ENCODE measurements at regions not wholly inside any gene's neighbourhood (a gene's known extent, or its start where the extent isn't known, plus 50 kb on each side); places are given as distances from the start of the nearest gene placed in this dataset.

DNA sequence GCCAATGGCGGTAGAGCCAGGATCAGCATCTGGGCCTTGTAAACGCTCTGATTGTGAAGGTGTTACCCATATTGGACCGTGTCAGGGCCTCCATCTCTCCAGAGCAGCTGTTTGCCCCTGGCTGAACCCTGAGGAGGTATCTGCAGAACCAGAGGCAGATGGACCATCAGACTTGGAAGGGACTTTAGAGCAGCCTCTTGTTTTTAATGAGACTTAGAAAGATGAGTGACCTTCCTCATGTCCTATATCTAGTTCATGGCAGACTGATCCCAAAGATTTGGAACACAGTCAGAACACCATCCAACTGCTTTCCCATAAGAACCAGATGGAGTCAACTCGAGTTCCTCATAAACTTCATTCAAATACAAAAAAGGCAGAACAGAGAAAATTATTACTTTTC, 135.1 kb upstream of the MSX1 start:
- Histone ChIP-seq H3K4me3 (ENCODE audit: low read length) (no peak overlapping the region), H3K27ac (ENCODE audit: low read length) (no peak overlapping the region), H3K4me1 (ENCODE audit: control insufficient read depth, insufficient read depth, low read length) (no peaks in the 10 kb centered on the region), H3K9me3 (ENCODE audit: control insufficient read depth, low read depth, low read length) (peaks cover 7% of the 10 kb centered on the region), H3K27me3 (ENCODE audit: control insufficient read depth, insufficient read depth, low read length) (no peaks in the 10 kb centered on the region), H3K36me3 (ENCODE audit: control insufficient read depth, insufficient read depth, low read length) (no peaks in the 10 kb centered on the region)
- no CpG with 5 or more reads among the region's 4 CpGs for WGBS (ENCODE audit: insufficient coverage, low lambda C conversion rate)
- DNase-seq = no peak

GRCh38 chr4:4721636-4722035, 137.8 kb upstream of the MSX1 start:
- Histone ChIP-seq H3K36me3 (ENCODE audit: control insufficient read depth, insufficient read depth, low read length) (no peaks in the 10 kb centered on the region), H3K4me3 (ENCODE audit: low read length) (no peak overlapping the region), H3K27me3 (ENCODE audit: control insufficient read depth, insufficient read depth, low read length) (no peaks in the 10 kb centered on the region), H3K4me1 (ENCODE audit: control insufficient read depth, insufficient read depth, low read length) (no peaks in the 10 kb centered on the region), H3K9me3 (ENCODE audit: control insufficient read depth, low read depth, low read length) (peaks cover 7% of the 10 kb centered on the region), H3K27ac (ENCODE audit: low read length) (no peak overlapping the region)
- 100% methylated on average over 2 of the region's 5 CpGs for WGBS (ENCODE audit: insufficient coverage, low lambda C conversion rate)
- no peak for DNase-seq

GRCh38 chr4:4720646-4721045, 138.8 kb upstream of the MSX1 start:
- DNase-seq = no peak
- Histone ChIP-seq H3K27ac (ENCODE audit: low read length) (no peak overlapping the region), H3K9me3 (ENCODE audit: control insufficient read depth, low read depth, low read length) (peaks cover 2% of the 10 kb centered on the region), H3K36me3 (ENCODE audit: control insufficient read depth, insufficient read depth, low read length) (no peaks in the 10 kb centered on the region), H3K27me3 (ENCODE audit: control insufficient read depth, insufficient read depth, low read length) (no peaks in the 10 kb centered on the region), H3K4me1 (ENCODE audit: control insufficient read depth, insufficient read depth, low read length) (no peaks in the 10 kb centered on the region), H3K4me3 (ENCODE audit: low read length) (no peak overlapping the region)
- WGBS (ENCODE audit: insufficient coverage, low lambda C conversion rate) = no CpG with 5 or more reads among the region's 6 CpGs

GRCh38 chr4:4719436-4719835, 140.0 kb upstream of the MSX1 start:
- Histone ChIP-seq H3K9me3 (ENCODE audit: control insufficient read depth, low read depth, low read length) (no peaks in the 10 kb centered on the region), H3K4me1 (ENCODE audit: control insufficient read depth, insufficient read depth, low read length) (no peaks in the 10 kb centered on the region), H3K27me3 (ENCODE audit: control insufficient read depth, insufficient read depth, low read length) (no peaks in the 10 kb centered on the region), H3K4me3 (ENCODE audit: low read length) (no peak overlapping the region), H3K36me3 (ENCODE audit: control insufficient read depth, insufficient read depth, low read length) (no peaks in the 10 kb centered on the region), H3K27ac (ENCODE audit: low read length) (no peak overlapping the region)
- no CpG with 5 or more reads among the region's 4 CpGs for WGBS (ENCODE audit: insufficient coverage, low lambda C conversion rate)
- no peak for DNase-seq

DNA sequence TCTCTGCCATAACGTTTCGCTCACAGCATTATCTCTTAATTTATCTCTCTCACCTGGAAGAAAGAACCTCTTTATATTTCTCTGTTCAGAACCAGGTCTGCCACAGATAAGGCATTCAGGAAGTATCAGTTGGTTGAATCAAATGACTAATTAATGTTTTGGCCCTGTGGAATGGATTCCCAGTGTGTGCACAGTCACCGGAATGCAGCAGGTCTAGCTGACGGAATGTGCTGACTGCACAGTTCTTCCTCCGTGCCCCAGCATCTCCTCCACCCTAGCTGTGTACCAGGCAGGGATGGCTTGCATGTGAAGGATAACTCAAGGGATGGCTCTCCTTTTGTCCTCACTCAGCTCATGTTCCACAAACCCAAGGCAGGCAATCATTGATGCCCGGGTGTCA, 141.8 kb upstream of the MSX1 start:
- Histone ChIP-seq H3K36me3 (ENCODE audit: control insufficient read depth, insufficient read depth, low read length) (no peaks in the 10 kb centered on the region), H3K27me3 (ENCODE audit: control insufficient read depth, insufficient read depth, low read length) (no peaks in the 10 kb centered on the region), H3K4me1 (ENCODE audit: control insufficient read depth, insufficient read depth, low read length) (no peaks in the 10 kb centered on the region), H3K27ac (ENCODE audit: low read length) (no peak overlapping the region), H3K4me3 (ENCODE audit: low read length) (no peak overlapping the region), H3K9me3 (ENCODE audit: control insufficient read depth, low read depth, low read length) (no peaks in the 10 kb centered on the region)
- no peak for DNase-seq
- WGBS (ENCODE audit: insufficient coverage, low lambda C conversion rate) = no CpG with 5 or more reads among the region's 6 CpGs

- no peak overlapping the region for H3K27ac ChIP-seq (ENCODE audit: low read length)
- no peaks in the 10 kb centered on the region for H3K4me1 ChIP-seq (ENCODE audit: control insufficient read depth, insufficient read depth, low read length)
- H3K27me3 ChIP-seq (ENCODE audit: control insufficient read depth, insufficient read depth, low read length) = no peaks in the 10 kb centered on the region
- DNase-seq = no peak
- H3K9me3 ChIP-seq (ENCODE audit: control insufficient read depth, low read depth, low read length) = no peaks in the 10 kb centered on the region
- no CpG with 5 or more reads among the region's 2 CpGs for WGBS (ENCODE audit: insufficient coverage, low lambda C conversion rate)
- H3K36me3 ChIP-seq (ENCODE audit: control insufficient read depth, insufficient read depth, low read length) = no peaks in the 10 kb centered on the region
- no peak overlapping the region for H3K4me3 ChIP-seq (ENCODE audit: low read length)
Measured at GRCh38 chr4:4714331-4714730, 145.1 kb upstream of the MSX1 start.

DNA sequence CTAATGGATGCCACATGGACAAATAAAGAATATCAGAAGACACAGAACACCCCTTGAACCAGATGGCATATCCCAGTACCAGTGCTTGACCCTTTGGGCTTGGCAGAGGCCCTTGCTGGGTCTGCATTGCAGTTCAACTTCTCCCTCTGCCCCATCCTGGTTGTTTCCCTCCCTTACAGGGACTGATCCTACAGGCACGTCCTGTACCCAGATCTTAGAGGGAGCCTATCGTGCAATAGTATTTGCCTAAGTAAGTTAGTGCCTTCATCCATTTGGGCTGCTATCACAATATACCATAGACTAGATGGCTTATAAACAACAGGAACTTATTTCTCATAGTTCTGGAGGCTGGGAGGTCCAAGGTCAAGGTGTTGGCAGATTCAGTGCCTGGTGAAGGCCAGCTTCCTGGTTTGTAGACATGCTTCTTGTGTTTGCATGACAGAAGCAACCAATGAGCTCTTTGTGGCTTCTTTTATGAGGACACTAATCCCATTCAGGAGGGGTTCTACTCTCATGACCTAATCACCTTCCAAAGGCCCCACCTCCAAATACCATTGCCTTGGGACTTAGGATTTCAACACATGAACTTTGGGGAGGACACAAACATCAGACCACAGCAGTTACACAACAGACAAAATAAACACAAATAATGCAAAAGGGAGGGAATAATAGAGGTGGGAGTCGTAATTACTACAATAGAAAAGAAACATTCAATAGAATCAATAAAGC, 146.5 kb upstream of the MSX1 start:
- DNase-seq = no peak
- H3K27ac ChIP-seq (ENCODE audit: low read length) = no peak overlapping the region
- 86% methylated on average over 1 of the region's 3 CpGs for WGBS (ENCODE audit: insufficient coverage, low lambda C conversion rate)

DNA sequence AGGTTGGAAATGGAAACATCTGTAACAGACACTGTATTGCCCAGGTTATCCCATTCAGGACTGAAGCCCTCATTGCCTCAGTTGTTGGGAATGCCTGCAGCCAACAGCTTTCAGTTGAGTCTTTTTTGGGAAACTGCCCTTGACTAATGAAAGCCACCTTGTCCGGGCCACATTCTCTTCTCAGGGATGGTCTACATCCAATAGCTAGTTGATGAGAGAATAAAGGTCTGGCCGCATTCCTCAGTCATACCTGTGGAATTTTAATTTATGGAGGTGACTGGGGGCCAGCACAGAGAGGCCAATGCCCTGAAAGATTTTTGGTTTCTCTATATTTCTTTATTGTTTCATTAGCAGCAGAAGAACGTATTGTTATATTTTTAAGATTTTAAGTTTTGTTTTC, 147.6 kb upstream of the MSX1 start:
- DNase-seq = no peak
- Histone ChIP-seq H3K27ac (ENCODE audit: low read length) (no peak overlapping the region), H3K36me3 (ENCODE audit: control insufficient read depth, insufficient read depth, low read length) (no peaks in the 10 kb centered on the region), H3K4me3 (ENCODE audit: low read length) (no peak overlapping the region), H3K4me1 (ENCODE audit: control insufficient read depth, insufficient read depth, low read length) (no peaks in the 10 kb centered on the region), H3K9me3 (ENCODE audit: control insufficient read depth, low read depth, low read length) (peaks cover 3% of the 10 kb centered on the region), H3K27me3 (ENCODE audit: control insufficient read depth, insufficient read depth, low read length) (no peaks in the 10 kb centered on the region)
- 100% methylated on average over 1 of the region's 3 CpGs for WGBS (ENCODE audit: insufficient coverage, low lambda C conversion rate)

More for the DNA sequence above, 146.5 kb upstream of the MSX1 start:
- Histone ChIP-seq H3K9me3 (ENCODE audit: control insufficient read depth, low read depth, low read length) (peaks cover 3% of the 10 kb centered on the region), H3K4me3 (ENCODE audit: low read length) (no peak overlapping the region), H3K36me3 (ENCODE audit: control insufficient read depth, insufficient read depth, low read length) (no peaks in the 10 kb centered on the region), H3K4me1 (ENCODE audit: control insufficient read depth, insufficient read depth, low read length) (no peaks in the 10 kb centered on the region), H3K27me3 (ENCODE audit: control insufficient read depth, insufficient read depth, low read length) (no peaks in the 10 kb centered on the region)

DNA sequence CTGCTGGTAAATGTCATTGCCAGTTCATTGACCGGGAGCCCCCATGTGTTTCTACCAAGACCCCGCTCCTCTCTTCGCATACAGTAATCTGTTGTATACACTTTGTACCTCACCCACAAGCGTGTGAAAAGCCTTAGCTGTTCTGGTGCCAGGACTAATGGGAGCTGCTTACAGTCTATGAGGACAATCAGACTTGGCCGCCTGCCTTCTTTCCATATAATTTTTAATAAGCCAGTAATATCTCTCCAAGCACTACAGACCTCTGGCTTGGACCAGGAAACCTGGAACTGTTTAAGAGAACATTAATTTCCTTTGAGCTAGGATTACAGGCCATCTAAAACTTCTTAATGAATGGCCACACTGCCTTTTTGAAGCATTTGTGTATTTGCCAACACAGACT, 149.7 kb upstream of the MSX1 start:
- Histone ChIP-seq H3K27me3 (ENCODE audit: control insufficient read depth, insufficient read depth, low read length) (no peaks in the 10 kb centered on the region), H3K27ac (ENCODE audit: low read length) (no peak overlapping the region), H3K9me3 (ENCODE audit: control insufficient read depth, low read depth, low read length) (peaks cover 3% of the 10 kb centered on the region), H3K4me3 (ENCODE audit: low read length) (no peak overlapping the region), H3K36me3 (ENCODE audit: control insufficient read depth, insufficient read depth, low read length) (no peaks in the 10 kb centered on the region), H3K4me1 (ENCODE audit: control insufficient read depth, insufficient read depth, low read length) (no peaks in the 10 kb centered on the region)
- no peak for DNase-seq
- 80% methylated on average over 1 of the region's 5 CpGs for WGBS (ENCODE audit: insufficient coverage, low lambda C conversion rate)

- no peaks in the 10 kb centered on the region for H3K36me3 ChIP-seq (ENCODE audit: control insufficient read depth, insufficient read depth, low read length)
- DNase-seq = peak in 1 of 2 donors; percentile 45
Measured at GRCh38 chr4:4704267-4704666, 155.2 kb upstream of the MSX1 start.

DNA sequence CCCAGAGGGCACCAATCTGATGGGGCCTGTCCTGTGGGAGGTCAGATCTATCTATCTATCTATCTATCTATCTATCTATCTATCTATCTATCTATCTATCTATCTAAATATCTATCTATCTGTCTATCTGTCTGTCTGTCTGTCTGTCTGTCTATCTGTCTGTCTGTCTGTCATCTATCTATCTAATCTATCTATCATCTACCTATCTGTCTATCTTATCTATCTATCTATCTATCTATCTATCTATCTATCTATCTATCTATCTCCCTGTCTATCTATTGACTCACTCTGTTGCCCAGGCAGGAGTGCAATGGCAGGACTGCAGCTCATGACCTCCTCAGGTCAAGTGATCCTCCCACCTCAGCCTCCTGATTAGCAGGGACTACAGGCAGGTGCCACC, 155.7 kb upstream of the STX18 start:
- Histone ChIP-seq H3K36me3 (ENCODE audit: control insufficient read depth, insufficient read depth, low read length) (no peaks in the 10 kb centered on the region), H3K9me3 (ENCODE audit: control insufficient read depth, low read depth, low read length) (peaks cover 6% of the 10 kb centered on the region), H3K4me1 (ENCODE audit: control insufficient read depth, insufficient read depth, low read length) (peaks cover 40% of the 10 kb centered on the region), H3K27ac (ENCODE audit: low read length) (no peak overlapping the region), H3K27me3 (ENCODE audit: control insufficient read depth, insufficient read depth, low read length) (no peaks in the 10 kb centered on the region), H3K4me3 (ENCODE audit: low read length) (no peak overlapping the region)
- no peak for DNase-seq

More at GRCh38 chr4:4704267-4704666, 155.2 kb upstream of the MSX1 start:
- H3K9me3 ChIP-seq (ENCODE audit: control insufficient read depth, low read depth, low read length) = peaks cover 3% of the 10 kb centered on the region
- WGBS (ENCODE audit: insufficient coverage, low lambda C conversion rate) = no CpG with 5 or more reads among the region's 7 CpGs
- no peak overlapping the region for H3K27ac ChIP-seq (ENCODE audit: low read length)
- no peak overlapping the region for H3K4me3 ChIP-seq (ENCODE audit: low read length)
- H3K27me3 ChIP-seq (ENCODE audit: control insufficient read depth, insufficient read depth, low read length) = no peaks in the 10 kb centered on the region
- H3K4me1 ChIP-seq (ENCODE audit: control insufficient read depth, insufficient read depth, low read length) = no peaks in the 10 kb centered on the region

Measured in large intestine (tissue), 3 donors.